DMS114 treated with DMSO at 0.1 percent for 48 hours (cell line): ENCODE measurements at regions not wholly inside any gene's neighbourhood (a gene's known extent, or its start where the extent isn't known, plus 50 kb on each side); places are given as distances from the start of the nearest gene placed in this dataset.
"Not testable (repeated sequence)": the region's sequence is repeated elsewhere in the genome, so short reads cannot be mapped to it uniquely, and the experiment has no call there.

Source experiments
- DNase-seq: peaks from one replicate; lab custom pipeline; 2025; ENCODE audit not compliant: unreplicated experiment; lab: John Stamatoyannopoulos, UW

DNA sequence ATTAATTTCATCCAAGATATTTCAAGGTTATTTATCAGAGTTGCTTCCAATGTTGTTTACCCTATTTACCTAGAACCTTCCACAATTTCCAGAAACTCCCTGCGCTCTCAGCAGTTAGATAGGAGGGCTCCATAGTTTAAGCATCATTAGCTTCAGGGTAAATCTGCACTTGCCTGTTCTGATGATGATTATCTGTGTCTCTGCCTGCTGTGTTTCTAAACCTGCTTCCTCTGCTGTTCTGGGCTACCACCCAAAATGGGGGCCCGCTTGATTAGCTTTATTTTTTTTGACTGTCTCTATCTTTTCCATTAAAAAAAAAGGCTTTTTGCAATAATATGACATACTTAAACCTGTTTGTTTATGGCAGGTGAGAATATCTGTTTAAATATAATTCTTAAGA, 472.4 kb downstream of the DIPK2A start:
- no peak for DNase-seq

DNA sequence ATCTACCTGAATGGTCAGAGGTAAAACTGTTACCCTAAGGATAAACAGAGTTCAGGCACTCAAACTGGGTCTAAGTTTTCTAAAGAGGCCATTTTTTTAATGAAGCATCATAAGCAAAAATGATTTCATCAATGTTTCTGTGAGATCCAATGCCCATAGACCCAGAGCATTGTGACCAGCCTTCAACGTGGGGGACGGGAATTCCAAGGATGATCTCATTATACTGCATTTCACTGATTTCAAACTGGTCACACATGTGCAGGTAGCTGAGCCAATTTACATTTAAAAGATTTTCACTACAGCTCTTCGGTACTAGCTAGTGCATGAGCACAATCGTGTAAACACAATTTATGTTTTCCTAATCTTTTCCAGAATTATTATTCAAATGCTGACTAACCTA, 472.9 kb downstream of the DIPK2A start:
- DNase-seq: no peak

DNA sequence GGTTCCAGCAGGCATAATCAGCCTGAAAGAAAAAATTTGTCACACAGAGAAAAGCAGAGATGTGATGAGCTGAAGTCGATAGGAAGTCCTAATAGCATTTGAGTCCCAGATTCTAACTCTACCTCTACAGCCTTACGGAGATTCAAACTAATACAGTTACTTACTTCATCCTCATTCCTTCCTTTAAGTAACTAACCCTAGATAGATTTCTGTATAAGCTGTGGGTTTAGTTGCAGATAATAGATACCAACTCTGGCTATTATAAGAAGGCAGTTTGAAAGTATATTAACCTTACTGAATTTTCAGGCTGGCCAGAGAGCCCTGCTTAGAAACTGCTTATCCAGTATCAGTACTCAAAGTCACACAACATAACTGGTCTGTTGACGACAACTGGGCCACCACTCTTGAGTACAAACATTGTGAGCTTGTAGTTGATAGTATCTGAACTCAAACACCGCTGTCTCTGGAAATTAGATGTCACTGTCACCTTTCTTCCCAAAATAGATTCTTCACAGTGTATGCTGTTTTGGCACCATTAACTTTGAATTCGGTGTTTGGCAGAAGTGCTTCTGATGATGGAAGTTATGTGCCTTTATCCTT, 484.3 kb downstream of the DIPK2A start:
- no peak for DNase-seq

DNA sequence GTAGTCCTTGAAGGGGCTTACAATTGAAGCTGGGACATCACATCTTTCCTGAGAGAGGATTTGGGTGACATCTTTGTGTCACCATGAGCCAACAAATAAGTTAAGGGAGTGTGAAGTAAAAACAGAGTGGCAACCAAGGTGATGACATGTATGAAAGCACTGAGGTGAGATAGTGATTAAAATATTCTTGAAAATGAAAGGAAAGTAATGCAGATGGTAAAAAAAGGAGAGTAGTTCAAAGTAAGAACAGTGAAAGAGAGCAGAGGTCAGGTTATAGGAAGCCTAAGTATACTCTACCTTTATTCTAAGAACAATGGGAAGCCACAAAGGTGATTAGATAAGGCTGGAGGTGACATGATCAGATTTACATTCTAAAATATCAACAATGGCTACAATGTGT, 486.1 kb downstream of the DIPK2A start:
- DNase-seq: no peak

DNA sequence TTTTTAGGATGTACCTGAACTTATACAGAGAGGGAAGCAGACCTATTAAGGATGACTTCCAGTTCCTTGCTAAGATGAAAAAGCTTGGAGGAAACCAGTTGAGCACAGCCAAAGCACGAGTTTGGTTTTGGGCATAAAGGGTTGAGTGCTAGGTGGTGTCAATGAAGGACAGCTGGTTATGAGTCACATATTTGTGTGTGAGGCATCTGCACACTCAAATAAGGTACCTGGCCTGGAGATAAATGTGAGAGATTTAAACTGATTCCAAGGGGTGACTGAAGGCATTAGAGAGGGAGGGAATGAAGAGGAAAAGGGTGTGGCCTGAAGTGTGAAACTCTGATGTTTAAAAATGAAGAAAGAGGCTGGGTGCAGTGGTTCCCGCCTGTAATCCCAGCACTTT, 486.7 kb downstream of the DIPK2A start:
- DNase-seq: no peak

DNA sequence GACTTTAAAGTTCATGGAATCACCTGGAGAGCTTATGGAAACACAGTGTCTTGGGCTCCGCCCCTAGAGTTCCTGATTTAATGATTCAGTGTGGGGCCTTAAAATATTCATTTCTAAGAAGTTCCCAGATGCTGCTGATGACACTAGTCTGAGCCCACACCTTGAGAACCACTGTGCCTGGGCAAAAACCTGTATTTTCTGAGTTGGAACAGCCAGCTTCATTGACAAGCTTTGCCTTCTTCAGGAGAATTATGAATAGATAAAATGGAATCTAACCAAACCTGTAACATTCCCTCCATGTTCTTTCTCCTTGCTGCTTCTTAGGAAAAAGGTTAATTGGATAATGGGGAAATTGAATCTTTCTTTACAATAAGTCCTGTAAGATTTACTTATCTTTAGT, 490.7 kb downstream of the DIPK2A start:
- DNase-seq: no peak

DNA sequence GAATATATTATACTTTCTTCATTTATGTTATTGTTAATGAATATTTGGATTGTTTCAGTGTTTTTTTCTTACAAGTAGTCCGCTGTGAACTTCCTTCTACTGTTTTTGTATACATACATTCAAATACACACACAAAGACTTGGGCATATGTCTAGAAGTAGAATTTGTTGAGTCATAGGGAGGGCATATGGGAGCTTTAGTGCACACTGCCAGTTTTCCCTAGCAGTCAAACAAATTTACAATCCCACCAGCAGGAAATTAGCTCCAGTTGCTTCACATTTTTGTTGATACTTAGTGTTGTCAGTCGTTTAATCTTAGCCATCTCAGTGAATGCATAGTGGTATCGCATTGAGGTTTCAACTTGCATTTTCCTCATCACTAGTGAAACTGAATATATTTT, 492.3 kb downstream of the DIPK2A start:
- DNase-seq: no peak

DNA sequence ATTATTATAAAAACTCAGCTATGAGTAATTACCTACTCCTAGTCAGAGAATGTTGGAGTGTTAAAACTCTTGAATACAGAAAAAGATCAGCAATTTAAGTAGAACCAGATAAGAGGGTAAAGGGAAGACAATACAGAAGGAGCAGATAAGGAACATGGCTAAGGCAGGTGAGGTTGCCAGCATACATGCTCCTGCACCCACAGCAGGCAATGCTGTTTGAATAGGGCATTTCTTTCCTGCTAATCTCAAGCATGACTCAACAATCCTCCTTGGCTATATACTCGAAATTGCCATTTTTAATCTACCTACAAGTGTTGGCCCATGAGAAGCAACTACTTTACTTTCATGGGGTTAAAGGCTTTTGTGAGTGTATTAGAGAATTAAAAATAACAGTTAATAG, 494.5 kb downstream of the DIPK2A start:
- DNase-seq: no peak

DNA sequence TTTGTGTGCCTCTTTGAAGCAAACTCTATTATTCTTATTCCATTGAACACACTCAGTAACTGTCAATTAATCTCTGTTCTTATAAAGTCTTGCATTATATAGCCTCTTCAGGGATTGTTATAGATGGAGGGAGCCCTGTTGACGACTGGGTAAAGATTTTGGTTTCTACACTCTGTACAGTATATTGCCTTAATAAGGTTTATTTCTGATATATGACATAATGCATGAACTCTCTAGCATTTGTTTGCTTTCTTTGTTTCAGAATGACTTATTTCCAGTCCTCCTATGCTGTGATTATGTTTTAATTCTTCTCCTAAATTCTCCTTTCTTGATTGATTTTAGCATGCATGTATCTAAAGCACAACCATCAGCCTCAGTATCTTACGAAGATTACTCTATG, 494.9 kb downstream of the DIPK2A start:
- DNase-seq: no peak

DNA sequence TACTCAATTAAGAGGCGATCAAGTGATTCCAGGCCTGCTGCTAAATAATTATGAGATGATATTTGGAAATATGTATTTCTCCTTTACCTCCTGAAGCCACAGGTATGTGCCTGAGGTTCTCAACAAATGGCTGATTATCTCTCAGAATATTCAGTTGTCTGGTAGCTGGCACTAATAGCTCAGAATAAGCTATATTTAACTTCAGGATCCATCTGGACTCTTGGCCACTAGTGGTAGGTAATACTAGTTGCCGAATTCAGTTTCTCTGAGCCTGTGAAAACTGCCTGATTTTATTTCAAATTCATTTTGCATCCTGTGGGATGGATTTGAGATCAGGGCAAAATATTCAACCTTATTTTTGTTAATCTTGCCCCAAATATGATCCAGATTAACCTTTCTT, 499.0 kb downstream of the DIPK2A start:
- DNase-seq: no peak

DNA sequence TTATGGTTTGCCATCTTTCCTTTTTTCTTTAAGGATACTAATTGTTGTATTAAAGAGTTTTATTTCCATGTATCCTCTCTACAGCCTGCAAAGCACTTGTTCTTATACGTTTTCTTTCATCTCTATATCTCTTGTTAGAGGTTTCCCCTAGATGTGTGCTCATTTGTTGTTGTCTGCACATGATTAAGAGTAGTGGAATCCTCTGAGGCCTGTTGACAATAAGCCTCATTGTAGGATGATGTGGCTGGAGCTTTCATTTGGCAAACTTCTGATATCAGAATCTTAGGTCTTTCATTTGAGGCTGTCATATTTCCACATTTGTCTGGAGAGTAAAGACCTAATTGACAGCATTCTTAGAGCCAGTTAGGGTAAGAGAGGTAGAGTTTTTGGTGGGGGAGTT, 506.0 kb downstream of the DIPK2A start:
- DNase-seq: no peak

DNA sequence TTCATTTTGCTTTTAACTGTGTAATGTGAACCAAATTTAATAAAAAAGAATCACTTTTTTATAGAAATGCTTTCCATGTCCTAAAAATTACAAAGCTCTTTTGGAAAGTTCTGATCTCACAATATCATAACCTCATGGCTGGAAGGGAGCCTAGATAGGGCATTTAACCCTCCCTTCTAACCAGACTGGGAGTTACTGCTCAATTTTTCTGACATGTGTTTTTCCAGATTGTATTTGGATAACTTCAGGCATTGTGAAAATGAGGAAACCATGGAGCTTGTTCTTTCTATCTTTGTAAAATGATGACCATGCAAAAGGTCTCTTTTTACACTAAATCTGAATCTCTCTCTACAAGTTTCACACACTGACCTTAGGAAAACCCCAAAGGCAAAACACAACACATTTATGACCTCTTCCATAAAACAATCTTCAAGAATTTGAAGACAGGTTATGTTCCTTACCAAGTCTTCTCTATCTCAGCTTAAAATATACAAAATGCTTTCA, 508.8 kb downstream of the DIPK2A start:
- no peak for DNase-seq

DNA sequence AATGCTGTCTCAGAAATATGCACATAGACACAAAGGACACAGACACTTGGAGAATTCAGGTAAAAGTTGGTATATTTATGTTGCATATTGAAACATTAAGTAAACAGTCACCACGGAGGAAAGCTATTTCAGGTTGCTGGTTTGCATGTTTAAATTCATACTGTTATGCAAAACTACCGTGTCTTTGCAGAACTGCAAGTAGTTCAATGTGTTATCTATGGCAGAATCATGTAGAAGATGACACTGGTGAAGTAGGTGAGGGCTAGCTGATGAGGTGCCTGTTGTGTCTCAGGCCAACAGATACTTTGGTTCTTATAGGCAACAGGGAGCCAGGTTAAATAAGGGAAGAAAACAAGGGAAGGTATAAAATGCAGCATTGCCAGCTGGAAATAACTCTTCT, 511.3 kb downstream of the DIPK2A start:
- DNase-seq: no peak

DNA sequence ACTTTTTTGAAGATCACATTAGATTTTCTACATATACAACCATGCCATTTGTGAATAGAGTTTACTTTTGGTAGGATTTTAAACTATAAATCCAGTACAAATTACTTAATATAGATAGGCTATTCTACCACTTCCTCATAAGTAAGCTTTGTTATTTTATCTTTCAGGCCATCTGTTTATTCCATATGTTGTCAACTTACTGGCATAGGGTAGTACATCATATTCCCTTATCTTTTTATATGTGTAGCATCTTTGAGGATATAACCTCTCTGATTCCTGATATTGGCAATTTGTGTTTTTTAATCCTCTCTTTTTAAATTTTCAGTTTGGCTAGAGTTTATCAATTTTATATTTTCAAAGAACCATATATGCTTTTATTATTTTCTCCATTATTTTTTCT, 515.4 kb downstream of the DIPK2A start:
- DNase-seq: no peak

DNA sequence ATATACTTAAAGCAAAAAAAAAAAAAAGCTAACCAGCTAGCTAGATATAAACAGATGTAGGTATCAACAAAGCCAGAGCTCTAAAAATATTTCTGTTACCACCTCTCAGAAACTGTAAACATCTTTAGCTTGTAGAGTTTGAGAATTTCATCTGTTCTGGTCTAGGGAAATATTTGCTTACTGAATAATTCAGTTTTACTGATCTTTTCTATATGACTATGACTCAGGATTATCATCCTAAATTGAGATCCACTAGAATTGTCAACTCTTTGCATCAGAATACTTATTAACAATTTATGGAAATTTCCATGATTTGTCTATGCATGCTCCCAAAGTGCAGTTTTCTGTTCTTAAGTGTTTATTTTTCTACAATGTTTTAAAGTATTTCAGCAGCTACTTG, 517.3 kb downstream of the DIPK2A start:
- DNase-seq: no peak

DNA sequence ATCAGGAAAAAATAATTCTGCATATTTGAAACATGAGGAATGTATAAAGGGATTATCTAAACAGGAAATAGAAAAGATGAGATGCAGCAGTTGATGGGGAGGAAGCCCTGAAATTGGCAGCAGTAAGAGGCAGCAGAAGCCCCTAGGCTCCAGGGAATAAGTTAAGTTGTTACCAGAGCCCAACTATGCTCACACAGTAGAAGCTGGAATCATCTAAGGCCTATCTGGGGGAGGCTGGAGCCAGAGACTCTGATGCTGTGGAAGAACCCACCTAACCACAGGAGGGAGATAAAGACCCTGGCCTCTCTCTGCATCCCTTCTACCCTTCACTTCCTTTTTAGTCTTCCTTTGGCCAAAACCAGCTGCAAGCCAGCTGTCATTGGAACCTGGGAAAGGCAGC, 519.7 kb downstream of the DIPK2A start:
- DNase-seq: no peak

DNA sequence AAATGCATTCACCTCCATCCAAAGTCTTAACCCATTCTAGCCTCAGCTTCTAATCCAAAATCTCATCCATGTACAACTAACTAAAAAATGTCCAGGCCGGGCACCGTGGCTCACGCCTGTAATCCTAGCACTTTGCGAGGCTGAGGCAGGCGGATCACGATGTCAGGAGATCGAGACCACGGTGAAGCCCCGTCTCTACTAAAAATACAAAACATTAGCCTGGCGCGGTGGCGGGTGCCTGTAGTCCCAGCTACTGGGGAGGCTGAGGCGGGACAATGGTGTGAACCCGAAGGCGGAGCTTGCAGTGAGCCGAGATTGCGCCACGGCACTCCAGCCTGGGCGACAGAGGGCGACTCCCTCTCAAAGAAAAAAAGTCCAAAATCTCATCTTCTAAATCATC, 523.0 kb downstream of the DIPK2A start:
- DNase-seq: not testable (repeated sequence)

DNA sequence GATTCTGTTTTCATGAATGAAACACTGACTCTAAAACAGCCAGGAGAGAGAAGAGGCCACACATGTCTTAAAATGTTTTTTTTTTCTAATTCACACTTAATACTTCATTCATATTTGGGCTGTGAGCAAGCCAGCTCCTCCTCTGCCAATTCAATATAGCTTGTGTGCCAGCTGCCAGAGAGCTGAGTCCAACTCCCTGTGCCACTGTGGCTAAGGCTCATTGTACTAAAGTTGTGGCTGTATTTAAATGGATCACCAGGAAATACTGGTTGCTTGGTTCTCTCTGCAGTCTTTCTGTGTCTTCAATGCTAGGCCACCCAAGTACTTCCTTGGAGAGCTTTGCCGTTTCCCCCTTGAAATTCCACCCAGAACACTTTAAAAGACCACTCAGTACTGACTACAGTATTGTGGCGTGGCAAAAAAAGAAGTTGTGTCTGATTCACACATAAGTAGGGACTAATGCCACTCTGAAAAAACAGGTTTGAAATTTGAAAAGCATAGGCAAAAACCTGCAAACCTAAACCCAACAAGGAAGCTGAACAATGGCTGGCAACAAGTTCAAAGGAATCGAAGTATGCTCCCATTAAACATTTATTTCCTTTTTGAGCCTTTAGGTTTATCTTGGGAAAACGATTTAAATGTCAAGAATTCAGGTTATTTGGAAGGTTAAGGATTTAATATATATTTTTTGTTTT, 524.7 kb downstream of the DIPK2A start:
- no peak for DNase-seq

DNA sequence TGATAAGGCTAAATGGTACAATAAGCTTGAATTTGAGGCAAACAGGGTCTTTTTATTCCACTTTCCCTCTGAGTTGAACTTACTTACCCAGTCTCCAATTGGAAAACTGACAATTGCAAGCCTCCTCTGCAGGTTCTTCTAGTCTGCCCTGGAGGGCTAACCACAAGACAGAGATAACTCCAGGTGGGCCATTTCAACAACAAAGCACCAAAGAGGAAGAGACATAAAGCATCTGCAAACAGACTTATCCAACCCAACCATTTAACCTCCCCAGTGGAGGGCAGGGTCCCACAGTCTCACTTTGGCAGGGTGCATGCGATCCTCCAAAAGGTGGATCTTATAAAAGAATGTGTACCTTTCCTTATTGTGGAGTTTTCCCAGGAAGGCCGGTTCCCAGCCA, 525.8 kb downstream of the DIPK2A start:
- DNase-seq: no peak

DNA sequence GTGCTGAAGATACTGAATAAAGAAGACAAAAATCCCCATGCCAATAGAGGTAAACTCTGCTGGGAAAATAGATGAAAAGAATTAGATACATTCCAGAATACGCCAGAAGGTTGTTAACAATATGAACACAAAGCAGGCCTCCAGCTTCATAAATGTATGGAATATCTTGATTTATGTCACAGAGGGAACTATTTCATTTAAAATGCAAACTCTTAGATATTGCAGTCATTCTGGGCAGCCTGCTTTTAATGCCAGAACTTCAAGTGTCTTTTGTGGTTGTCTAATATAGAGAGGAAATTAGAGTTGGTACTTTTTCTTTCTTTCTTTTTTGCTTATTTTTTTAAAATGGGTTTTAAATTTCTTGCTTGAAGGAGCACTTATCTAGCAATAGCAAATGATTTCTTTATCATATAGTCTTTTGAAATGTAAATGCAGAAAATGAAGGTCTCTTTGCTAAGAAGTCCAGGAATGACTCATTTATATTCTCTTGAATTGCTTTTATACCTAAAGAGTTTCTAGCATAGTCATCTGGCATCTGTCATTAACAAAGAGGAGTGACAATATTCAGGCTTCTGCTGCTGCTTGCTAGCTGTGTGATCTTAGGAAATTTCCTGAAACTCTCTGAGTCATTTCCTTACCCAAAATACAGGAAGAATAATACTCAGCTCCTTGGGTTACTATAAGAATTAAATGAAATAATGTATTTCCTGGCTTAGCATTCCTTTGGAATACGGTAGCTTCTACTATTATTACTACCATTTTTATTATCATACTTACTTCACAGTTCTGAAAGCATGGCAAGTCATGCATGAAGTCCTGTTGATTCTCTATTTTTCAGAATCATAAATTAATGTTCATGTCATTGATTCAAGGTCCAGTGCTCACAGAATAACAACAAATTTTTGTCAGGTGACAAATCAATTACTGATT, 527.6 kb downstream of the DIPK2A start:
- DNase-seq: no peak

DNA sequence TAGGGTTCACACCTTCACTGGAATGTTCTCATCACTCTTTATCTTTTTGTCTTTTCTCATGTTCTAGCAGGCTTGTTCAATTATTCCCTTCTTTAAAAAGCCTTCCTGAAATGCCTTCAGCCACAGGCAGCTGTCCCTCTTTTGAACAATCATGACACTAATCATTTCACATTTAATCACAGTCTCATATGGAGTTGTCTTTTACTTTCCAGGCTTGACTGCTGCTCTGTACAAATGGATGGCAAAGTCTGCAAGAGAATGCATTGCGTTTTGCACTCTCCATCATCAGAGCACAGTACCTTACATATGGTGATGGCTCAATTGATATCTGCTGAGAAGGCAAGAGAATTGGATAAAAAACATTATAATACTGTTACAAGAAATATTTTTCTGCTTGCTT, 529.8 kb downstream of the DIPK2A start:
- no peak for DNase-seq

DNA sequence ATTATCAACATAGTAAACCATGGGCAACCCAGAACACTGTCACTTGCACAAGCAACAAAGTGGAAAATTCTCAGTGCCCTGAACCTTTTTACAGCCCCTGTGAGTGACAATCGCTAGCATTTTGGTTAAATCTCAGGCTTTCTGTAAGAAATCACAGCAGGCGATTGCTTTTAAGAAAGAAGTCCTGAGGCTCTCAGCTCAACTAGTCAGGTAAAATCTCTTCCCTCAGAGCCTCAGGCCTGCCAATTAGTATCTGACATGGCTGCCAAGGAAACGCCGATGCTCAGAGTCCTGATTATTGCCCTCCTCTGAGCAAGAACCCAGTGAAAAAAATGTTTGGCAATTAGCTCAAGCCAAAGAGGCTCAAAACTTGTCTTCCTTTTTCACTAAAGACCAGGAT, 530.8 kb downstream of the DIPK2A start:
- no peak for DNase-seq
